ENCODE measurements at regions not wholly inside any gene's neighbourhood (a gene's known extent, or its start where the extent isn't known, plus 50 kb on each side); places are given as distances from the start of the nearest gene placed in this dataset.

DNA sequence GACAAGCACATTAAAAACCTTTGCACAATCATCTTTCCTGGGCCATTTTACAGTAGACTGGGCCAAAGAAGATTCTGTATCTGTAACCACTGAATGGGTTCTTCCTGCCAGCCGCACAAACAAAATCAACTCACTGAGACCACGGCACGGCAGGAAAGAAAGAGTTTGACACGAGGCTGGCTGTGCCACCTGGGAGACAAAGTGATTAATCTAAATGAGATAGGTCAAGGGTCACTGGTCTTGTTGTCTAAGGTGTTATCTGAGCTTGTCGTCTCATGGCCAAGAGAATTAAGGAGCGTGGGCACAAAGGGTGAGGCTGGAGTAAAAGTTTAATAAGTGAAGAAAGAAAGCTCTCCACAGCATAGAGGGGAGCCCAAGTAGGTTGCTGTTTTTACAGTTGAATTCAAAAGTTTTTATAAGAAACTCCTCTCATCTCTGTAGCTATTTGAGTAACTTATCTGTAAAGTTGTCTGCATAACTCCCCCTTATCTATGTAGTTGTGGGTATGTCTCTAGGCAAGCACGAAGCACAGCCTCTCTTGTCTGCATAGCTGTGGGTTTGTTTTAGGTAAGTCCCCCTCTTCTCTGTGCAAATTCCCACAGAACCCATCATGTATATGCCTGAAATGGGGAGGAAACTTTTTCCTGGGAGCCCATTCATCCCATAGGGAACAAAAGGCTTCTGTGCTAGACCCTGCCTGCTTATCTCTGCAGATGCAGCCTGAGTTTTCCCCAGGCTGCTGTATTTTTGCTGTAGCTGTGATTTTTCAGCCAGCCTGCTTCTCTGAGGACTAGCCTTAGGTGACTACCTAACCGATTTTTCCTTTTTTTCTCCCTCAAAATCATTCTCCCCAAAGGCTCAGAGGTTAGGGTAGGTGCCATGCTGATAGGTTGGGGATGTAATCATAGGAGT is 1314.6 kb upstream of the TMEM132C start:
- TF ChIP-seq, protein P1, sequence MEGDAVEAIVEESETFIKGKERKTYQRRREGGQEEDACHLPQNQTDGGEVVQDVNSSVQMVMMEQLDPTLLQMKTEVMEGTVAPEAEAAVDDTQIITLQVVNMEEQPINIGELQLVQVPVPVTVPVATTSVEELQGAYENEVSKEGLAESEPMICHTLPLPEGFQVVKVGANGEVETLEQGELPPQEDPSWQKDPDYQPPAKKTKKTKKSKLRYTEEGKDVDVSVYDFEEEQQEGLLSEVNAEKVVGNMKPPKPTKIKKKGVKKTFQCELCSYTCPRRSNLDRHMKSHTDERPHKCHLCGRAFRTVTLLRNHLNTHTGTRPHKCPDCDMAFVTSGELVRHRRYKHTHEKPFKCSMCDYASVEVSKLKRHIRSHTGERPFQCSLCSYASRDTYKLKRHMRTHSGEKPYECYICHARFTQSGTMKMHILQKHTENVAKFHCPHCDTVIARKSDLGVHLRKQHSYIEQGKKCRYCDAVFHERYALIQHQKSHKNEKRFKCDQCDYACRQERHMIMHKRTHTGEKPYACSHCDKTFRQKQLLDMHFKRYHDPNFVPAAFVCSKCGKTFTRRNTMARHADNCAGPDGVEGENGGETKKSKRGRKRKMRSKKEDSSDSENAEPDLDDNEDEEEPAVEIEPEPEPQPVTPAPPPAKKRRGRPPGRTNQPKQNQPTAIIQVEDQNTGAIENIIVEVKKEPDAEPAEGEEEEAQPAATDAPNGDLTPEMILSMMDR (IDR thresholded peaks at IDR 0.05) = no peak
- TF ChIP-seq POLR2A (IDR thresholded peaks at IDR 0.05) = no peak

Measured in adrenal gland (tissue), 5 donors.